A549 (cell line): ENCODE measurements at regions not wholly inside any gene's neighbourhood (a gene's known extent, or its start where the extent isn't known, plus 50 kb on each side); places are given as distances from the start of the nearest gene placed in this dataset.

ENCODE experiments used
- ATAC-seq, 2 experiments: fragments of 200-7000 bp in 1 of 2; fragments of >200 bp in 1 of 2; cut with Nextera tagmentation in 1 of 2; cut with Tn5 transposase in 1 of 2; 3 replicates each; pipeline versions ENCODE4 v1.8.0 to v1.9.1; 2018 to 2020; ENCODE audit warnings: mild to moderate bottlenecking in 1 of 2, moderate library complexity in 1 of 2
- CTCF ChIA-PET: fragments of 300-600 bp; sonication (Branson Sonifier 250); formaldehyde crosslinking; extraction: SDS; loops from one replicate; lab custom pipeline; 2021; ENCODE audit warnings: antibody characterized with exemption, inconsistent platforms; lab: Yijun Ruan, JAX
- POLR2A ChIA-PET: fragments of 350-600 bp; formaldehyde crosslinking; extraction: SDS; loops from one replicate; lab custom pipeline; 2021; ENCODE audit warnings: antibody characterized with exemption, inconsistent platforms; lab: Yijun Ruan, JAX
- DNase-seq, 2 experiments: peaks; one replicate each; pipeline versions ENCODE4 v3.0.0 to v3.0.0-alpha.2; 2011 to 2016; ENCODE audit warnings: low read depth in 1 of 2, low spot score in 1 of 2
- FAIRE-seq: peaks from 2 replicates; lab custom pipeline; 2011; peaks lifted over from hg19 to GRCh38; lab: Jason Lieb, UNC
- H3K27ac ChIP-seq, 2 experiments: fragments of >200 bp; sonication (Bioruptor Twin); formaldehyde crosslinking; 3 replicates each; pipeline ENCODE4 v1.5.1; 2016 to 2017
- H3K4me1 ChIP-seq: fragments of >200 bp; sonication (Bioruptor Twin); formaldehyde crosslinking; 3 replicates; pipeline ENCODE4 v1.6.1; 2016
- H3K4me2 ChIP-seq: fragments of >200 bp; sonication (Bioruptor Twin); formaldehyde crosslinking; 3 replicates; pipeline ENCODE4 v1.6.1; 2016
- H3K4me3 ChIP-seq: fragments of >200 bp; sonication (Bioruptor Twin); formaldehyde crosslinking; 3 replicates; pipeline ENCODE4 v1.5.1; 2016
- H3K9me3 ChIP-seq: fragments of >200 bp; sonication (Bioruptor Twin); formaldehyde crosslinking; 3 replicates; pipeline ENCODE4 v1.6.1; 2016
- BHLHE40 ChIP-seq: IDR thresholded peaks from 2 replicates; pipeline ENCODE4 v1.6.1; 2012; ENCODE audit warnings: low read depth, low read length, inconsistent platforms
- CBX2 ChIP-seq: fragments of 200-600 bp; sonication (generic); IDR thresholded peaks from 2 replicates; pipeline ENCODE4 v1.6.1; 2016; ENCODE audit warnings: low read depth, mild to moderate bottlenecking, borderline replicate concordance
- CEBPB ChIP-seq, 2 experiments: fragments of >200 bp in 1 of 2; sonication (Bioruptor Twin) in 1 of 2; formaldehyde crosslinking in 1 of 2; IDR thresholded peaks; 2 replicates each; pipeline ENCODE4 v1.6.1; 2012 to 2016
- CHD2 ChIP-seq: fragments of 150-350 bp; IDR thresholded peaks from 2 replicates; pipeline ENCODE4 v1.6.1; 2014; ENCODE audit warnings: low read length; ENCODE audit not compliant: partially characterized antibody
- CHD4 ChIP-seq: fragments of 200-600 bp; sonication (generic); IDR thresholded peaks from 2 replicates; pipeline ENCODE4 v1.6.1; 2016; ENCODE audit warnings: antibody characterized with exemption, mild to moderate bottlenecking, borderline replicate concordance
- ESRRA ChIP-seq: fragments of 150-350 bp; IDR thresholded peaks from 2 replicates; pipeline ENCODE4 v1.6.1; 2014; ENCODE audit warnings: mild to moderate bottlenecking, low read length, borderline replicate concordance
- FOSB ChIP-seq: fragments of 250-450 bp; sonication (Bioruptor Pico); IDR thresholded peaks from 2 replicates; pipeline ENCODE4 v1.5.0; 2020; ENCODE audit warnings: mild to moderate bottlenecking, moderate library complexity
- HEYL ChIP-seq: fragments of 250-450 bp; sonication (Bioruptor Pico); IDR thresholded peaks from 2 replicates; pipeline ENCODE4 v1.8.0; 2021; ENCODE audit warnings: mild to moderate bottlenecking, moderate library complexity
- HOXB13 ChIP-seq: fragments of 250-450 bp; sonication (Bioruptor Pico); IDR thresholded peaks from 2 replicates; pipeline ENCODE4 v1.5.0; 2020; ENCODE audit warnings: low read depth, mild to moderate bottlenecking, moderate library complexity
- JUN ChIP-seq, 2 experiments: fragments of >200 bp; sonication (Bioruptor Twin); formaldehyde crosslinking; IDR thresholded peaks; 2 replicates in 1 of 2; 3 replicates in 1 of 2; pipeline ENCODE4 v1.6.1; 2016 to 2017
- JUNB ChIP-seq: fragments of >200 bp; sonication (Bioruptor Twin); formaldehyde crosslinking; IDR thresholded peaks from 2 replicates; pipeline ENCODE4 v1.6.1; 2016
- KDM5A ChIP-seq: fragments of 200-600 bp; sonication (generic); IDR thresholded peaks from 2 replicates; pipeline ENCODE4 v1.6.1; 2016; ENCODE audit warnings: antibody characterized with exemption, mild to moderate bottlenecking
- MAFK ChIP-seq: fragments of 450-650 bp; IDR thresholded peaks from 2 replicates; pipeline ENCODE4 v1.6.1; 2014; ENCODE audit not compliant: partially characterized antibody
- MAZ ChIP-seq: fragments of 150-350 bp; IDR thresholded peaks from 2 replicates; pipeline ENCODE4 v1.6.1; 2014; ENCODE audit warnings: antibody characterized with exemption, low read depth, low read length, borderline replicate concordance
- MYC ChIP-seq: IDR thresholded peaks from 2 replicates; pipeline ENCODE4 v1.6.1; 2012; ENCODE audit warnings: mild to moderate bottlenecking, inconsistent platforms, low read length, improper control_type of control experiment, borderline replicate concordance
- NFE2L2 ChIP-seq: fragments of 150-350 bp; conservative IDR thresholded peaks from 2 replicates; pipeline ENCODE4 v1.6.1; 2014; ENCODE audit warnings: low read length
- PHF8 ChIP-seq: fragments of 200-600 bp; sonication (generic); IDR thresholded peaks from 2 replicates; pipeline ENCODE4 v1.6.1; 2016; ENCODE audit warnings: low read depth, mild to moderate bottlenecking, antibody characterized with exemption, moderate library complexity, borderline replicate concordance
- POLR2AphosphoS2 ChIP-seq: conservative IDR thresholded peaks from 2 replicates; pipeline ENCODE4 v1.6.1; 2012; ENCODE audit warnings: low read length, improper control_type of control experiment, inconsistent platforms
- RCOR1 ChIP-seq: fragments of 150-350 bp; IDR thresholded peaks from 2 replicates; pipeline ENCODE4 v1.6.1; 2014; ENCODE audit warnings: antibody characterized with exemption, low read length, low read depth
- SMC3 ChIP-seq: fragments of >200 bp; sonication (Bioruptor Twin); formaldehyde crosslinking; IDR thresholded peaks from 3 replicates; pipeline ENCODE4 v1.6.1; 2018; ENCODE audit warnings: inconsistent platforms
- SREBF2 ChIP-seq: fragments of 450-650 bp; IDR thresholded peaks from 2 replicates; pipeline ENCODE4 v1.6.1; 2014; ENCODE audit warnings: mild to moderate bottlenecking, moderate library complexity
- ZNF302 ChIP-seq: fragments of 250-450 bp; sonication (Bioruptor Pico); IDR thresholded peaks from 2 replicates; pipeline ENCODE4 v1.9.0; 2021; ENCODE audit warnings: inconsistent platforms, mild to moderate bottlenecking, moderate library complexity
- WGBS: methylation state at CpG from one replicate; pipeline ENCODE4 v1.1.6; 2017; ENCODE audit errors: missing lambda C conversion rate; 5-methylcytosine and 5-hydroxymethylcytosine counted together
- TF ChIP-seq, protein P1 (sequence below): fragments of 200-600 bp; sonication (generic); IDR thresholded peaks from 2 replicates; pipeline ENCODE4 v1.6.1; 2016; ENCODE audit warnings: antibody characterized with exemption, mild to moderate bottlenecking, moderate library complexity
- TF ChIP-seq, protein P2 (sequence below): fragments of >200 bp; sonication (Bioruptor Twin); formaldehyde crosslinking; IDR thresholded peaks from 3 replicates; pipeline ENCODE4 v1.5.1; 2016
- TF ChIP-seq, protein P3 (sequence below): IDR thresholded peaks from 2 replicates; pipeline ENCODE4 v1.6.1; 2012

DNA sequence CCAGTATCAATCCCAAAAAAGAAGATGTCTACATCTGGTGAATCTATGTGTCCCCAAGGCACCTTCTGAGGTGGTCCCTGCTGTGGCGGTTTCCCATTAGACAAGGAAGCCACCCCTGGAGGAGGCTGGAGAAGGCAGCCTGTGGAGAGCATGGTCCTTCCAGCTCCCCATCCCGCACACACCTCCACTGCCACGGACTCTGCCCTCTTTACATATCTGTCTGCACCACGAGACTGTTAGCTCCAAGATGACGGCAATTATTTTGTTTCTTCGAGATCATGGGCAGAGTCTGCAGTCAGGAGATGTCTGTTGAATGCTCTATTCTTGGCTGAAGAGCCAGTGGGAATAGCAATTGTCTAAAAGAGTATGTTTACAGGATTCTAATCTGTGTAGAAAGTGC, 132.0 kb downstream of the OSR1 start:
- no peaks in the 10 kb centered on the region for H3K4me1 ChIP-seq
- no peak overlapping the region for H3K4me3 ChIP-seq
- FAIRE-seq: no peak
- no peak overlapping the region for H3K27ac ChIP-seq
- H3K4me2 ChIP-seq: no peak overlapping the region
- DNase-seq: no peak
- ATAC-seq: no peak
- no peak for TF ChIP-seq PHF8
- TF ChIP-seq RCOR1: no peak
- no peak for TF ChIP-seq CEBPB (IDR thresholded peaks at IDR 0.05)
- no peak for TF ChIP-seq BHLHE40
- no peak for TF ChIP-seq MAZ
- no peak for TF ChIP-seq SREBF2
- no peaks in the 10 kb centered on the region for H3K9me3 ChIP-seq
- 81% methylated on average over 6 of the region's 6 CpGs for WGBS
- ChIA-PET POLR2A (no interaction called here), CTCF (interaction anchor here (0.6 to 1.4 kb wide), 3 partner anchors 17 to 440 kb away, joined by 3 to 5 read pairs (median 3); no protein-coding TSS in a partner anchor)

DNA sequence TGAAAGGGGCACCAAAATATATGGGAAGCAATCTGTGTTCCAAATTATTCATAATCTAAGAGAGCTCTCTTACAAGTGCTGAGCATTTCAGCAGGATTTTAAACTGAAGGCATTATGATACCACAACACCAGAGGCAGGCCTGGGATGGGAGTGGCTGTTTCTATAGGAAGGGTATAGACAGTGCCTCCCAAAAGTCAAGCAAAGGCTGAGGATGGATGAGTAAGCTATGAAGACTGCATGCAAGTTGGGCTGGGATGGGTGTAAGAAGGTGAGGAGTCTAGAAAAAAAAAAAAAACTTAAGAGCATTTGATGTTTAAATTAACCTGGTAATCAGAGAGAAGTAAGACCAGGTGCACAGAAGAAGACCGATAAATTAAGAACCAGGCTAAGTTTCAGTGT, 132.5 kb downstream of the OSR1 start:
- Histone ChIP-seq H3K4me3 (no peak overlapping the region), H3K27ac (no peak overlapping the region), H3K9me3 (no peaks in the 10 kb centered on the region), H3K4me2 (no peak overlapping the region), H3K4me1 (no peaks in the 10 kb centered on the region)
- POLR2A ChIA-PET: no interaction called here
- ATAC-seq: no peak
- CTCF ChIA-PET: interaction anchor here (1.4 kb wide), 1 partner anchor 17 kb away, joined by 3 read pairs; no protein-coding TSS in a partner anchor
- WGBS: 95% methylated on average over 1 of the region's 1 CpG
- TF ChIP-seq CHD4 (no peak), JUN (IDR thresholded peaks at IDR 0.05) (no peak), HEYL (CRISPR knock-in tag) (no peak), SREBF2 (no peak), RCOR1 (no peak), MYC (no peak), CBX2 (no peak), MAFK (no peak), POLR2AphosphoS2 (no peak), SMC3 (no peak)
- TF ChIP-seq, protein P1, sequence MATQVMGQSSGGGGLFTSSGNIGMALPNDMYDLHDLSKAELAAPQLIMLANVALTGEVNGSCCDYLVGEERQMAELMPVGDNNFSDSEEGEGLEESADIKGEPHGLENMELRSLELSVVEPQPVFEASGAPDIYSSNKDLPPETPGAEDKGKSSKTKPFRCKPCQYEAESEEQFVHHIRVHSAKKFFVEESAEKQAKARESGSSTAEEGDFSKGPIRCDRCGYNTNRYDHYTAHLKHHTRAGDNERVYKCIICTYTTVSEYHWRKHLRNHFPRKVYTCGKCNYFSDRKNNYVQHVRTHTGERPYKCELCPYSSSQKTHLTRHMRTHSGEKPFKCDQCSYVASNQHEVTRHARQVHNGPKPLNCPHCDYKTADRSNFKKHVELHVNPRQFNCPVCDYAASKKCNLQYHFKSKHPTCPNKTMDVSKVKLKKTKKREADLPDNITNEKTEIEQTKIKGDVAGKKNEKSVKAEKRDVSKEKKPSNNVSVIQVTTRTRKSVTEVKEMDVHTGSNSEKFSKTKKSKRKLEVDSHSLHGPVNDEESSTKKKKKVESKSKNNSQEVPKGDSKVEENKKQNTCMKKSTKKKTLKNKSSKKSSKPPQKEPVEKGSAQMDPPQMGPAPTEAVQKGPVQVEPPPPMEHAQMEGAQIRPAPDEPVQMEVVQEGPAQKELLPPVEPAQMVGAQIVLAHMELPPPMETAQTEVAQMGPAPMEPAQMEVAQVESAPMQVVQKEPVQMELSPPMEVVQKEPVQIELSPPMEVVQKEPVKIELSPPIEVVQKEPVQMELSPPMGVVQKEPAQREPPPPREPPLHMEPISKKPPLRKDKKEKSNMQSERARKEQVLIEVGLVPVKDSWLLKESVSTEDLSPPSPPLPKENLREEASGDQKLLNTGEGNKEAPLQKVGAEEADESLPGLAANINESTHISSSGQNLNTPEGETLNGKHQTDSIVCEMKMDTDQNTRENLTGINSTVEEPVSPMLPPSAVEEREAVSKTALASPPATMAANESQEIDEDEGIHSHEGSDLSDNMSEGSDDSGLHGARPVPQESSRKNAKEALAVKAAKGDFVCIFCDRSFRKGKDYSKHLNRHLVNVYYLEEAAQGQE: no peak
- FAIRE-seq: no peak
- no peak for DNase-seq

DNA sequence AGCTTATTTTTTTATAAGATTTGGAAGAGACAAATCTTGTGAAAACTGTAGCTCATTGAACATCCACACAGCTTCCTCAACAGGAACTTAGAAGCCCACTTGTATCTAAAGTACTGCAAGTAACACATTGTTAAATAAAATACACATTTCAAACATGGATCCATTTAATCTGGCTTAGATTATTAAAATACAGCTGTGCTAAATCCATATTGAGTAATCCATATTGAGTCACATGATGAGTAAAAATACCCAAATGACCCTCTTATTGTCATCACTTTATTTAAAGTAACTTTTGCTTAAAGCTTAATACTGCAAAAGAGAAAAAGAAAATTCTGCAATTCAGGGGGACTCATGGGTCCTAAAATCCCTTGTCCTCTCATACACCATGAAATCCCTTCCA, 133.3 kb downstream of the OSR1 start:
- no peak overlapping the region for H3K4me2 ChIP-seq
- no peak overlapping the region for H3K27ac ChIP-seq
- DNase-seq (no peak), FAIRE-seq (no peak), ATAC-seq (no peak)
- H3K4me1 ChIP-seq: no peaks in the 10 kb centered on the region
- TF ChIP-seq MYC (no peak), ESRRA (no peak), RCOR1 (no peak), JUNB (no peak), CHD2 (no peak), NFE2L2 (no peak), HOXB13 (CRISPR knock-in tag) (no peak), JUN (IDR thresholded peaks at IDR 0.05) (no peak), MAZ (no peak), ZNF302 (CRISPR knock-in tag) (no peak), HEYL (CRISPR knock-in tag) (no peak), SMC3 (no peak), KDM5A (no peak), FOSB (CRISPR knock-in tag) (no peak)
- TF ChIP-seq, protein P2, sequence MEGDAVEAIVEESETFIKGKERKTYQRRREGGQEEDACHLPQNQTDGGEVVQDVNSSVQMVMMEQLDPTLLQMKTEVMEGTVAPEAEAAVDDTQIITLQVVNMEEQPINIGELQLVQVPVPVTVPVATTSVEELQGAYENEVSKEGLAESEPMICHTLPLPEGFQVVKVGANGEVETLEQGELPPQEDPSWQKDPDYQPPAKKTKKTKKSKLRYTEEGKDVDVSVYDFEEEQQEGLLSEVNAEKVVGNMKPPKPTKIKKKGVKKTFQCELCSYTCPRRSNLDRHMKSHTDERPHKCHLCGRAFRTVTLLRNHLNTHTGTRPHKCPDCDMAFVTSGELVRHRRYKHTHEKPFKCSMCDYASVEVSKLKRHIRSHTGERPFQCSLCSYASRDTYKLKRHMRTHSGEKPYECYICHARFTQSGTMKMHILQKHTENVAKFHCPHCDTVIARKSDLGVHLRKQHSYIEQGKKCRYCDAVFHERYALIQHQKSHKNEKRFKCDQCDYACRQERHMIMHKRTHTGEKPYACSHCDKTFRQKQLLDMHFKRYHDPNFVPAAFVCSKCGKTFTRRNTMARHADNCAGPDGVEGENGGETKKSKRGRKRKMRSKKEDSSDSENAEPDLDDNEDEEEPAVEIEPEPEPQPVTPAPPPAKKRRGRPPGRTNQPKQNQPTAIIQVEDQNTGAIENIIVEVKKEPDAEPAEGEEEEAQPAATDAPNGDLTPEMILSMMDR: no peak
- TF ChIP-seq, protein P3, sequence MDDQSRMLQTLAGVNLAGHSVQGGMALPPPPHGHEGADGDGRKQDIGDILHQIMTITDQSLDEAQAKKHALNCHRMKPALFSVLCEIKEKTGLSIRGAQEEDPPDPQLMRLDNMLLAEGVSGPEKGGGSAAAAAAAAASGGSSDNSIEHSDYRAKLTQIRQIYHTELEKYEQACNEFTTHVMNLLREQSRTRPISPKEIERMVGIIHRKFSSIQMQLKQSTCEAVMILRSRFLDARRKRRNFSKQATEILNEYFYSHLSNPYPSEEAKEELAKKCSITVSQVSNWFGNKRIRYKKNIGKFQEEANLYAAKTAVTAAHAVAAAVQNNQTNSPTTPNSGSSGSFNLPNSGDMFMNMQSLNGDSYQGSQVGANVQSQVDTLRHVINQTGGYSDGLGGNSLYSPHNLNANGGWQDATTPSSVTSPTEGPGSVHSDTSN: no peak
- ChIA-PET POLR2A (no interaction called here), CTCF (interaction anchor here (1.1 to 1.4 kb wide), 2 partner anchors 16 to 37 kb away, joined by 3 read pairs; no protein-coding TSS in a partner anchor)
- H3K4me3 ChIP-seq: no peak overlapping the region
- H3K9me3 ChIP-seq: no peaks in the 10 kb centered on the region
